ENCODE measurements at regions not wholly inside any gene's neighbourhood (a gene's known extent, or its start where the extent isn't known, plus 50 kb on each side); places are given as distances from the start of the nearest gene placed in this dataset.

- no peak for DNase-seq (ENCODE audit: low read depth in 3 of 3)
Measured at GRCh38 chr4:112894480-112894879, 155.0 kb upstream of the ANK2 start.

GRCh38 chr4:112894951-112895350 lies 154.5 kb upstream of the ANK2 start:
- DNase-seq (ENCODE audit: low read depth in 3 of 3) = no peak

DNA sequence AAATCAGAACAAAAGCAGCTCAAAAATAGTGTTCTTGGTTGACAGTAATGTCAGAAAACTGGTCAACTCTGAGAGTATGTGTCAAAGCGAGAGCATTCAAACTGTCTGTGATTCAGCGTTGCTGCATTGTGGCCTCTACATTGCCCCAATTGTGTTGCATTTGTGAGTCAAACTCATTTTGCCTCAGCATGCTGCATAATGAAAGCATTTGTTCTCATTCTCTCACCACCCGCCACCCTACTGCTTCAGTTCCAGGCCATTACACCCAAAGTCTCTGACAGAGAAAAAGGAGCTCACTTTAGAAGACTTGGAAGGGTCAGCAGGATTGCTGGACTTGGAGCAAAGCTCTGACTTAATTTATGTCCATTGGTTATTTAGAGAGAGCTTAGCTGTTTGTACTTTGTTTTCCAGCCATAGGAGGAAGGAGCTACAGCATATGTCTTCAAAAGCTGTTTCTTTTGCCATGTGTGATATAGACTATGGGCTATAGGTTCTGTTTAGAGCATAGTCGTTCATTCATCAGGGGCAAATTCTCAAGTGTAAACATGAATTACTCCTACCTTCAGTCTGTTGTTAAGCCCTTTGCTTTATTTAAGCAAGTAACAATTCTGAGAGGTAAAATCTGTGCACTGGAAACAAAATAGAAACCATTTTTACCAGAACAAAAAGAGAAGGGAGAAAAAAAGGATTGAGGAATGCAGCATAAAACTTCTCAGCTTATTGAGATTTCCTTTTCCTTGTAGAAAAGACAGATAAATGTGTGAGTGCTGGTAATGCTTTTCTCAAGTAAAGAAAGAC lies 153.4 kb upstream of the ANK2 start:
- no peak for DNase-seq (ENCODE audit: low read depth in 3 of 3)

DNA sequence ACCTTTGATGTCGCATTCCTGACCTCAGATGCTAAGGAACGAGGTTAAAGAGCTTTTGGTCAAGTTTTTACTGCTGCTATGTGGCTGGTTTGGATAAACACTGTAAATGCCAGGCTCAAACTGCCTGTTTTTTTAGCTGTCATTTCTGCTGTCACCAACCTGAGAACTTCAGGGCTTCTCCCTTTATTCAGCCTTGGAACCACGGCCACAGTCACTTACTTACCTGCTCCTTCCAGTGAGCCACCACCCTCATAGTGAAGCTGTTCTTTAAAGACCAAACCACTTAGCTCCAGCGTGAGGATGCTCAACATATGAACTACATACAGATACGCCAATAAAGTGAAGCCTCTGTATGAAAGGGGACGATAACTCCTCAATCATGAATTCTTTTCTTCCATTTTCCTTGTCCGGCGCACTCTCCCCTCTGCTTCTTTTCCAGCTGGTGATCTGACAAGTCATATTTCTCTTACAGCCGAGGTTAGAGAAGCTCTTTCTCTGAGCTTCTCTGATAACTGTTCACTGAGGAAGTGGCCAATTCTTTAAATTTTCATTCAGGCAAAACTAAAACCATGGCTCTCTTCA lies 152.8 kb upstream of the ANK2 start:
- DNase-seq (ENCODE audit: low read depth in 3 of 3) = no peak

GRCh38 chr4:112897543-112897942 lies 151.9 kb upstream of the ANK2 start:
- DNase-seq (ENCODE audit: low read depth in 3 of 3) = no peak

DNA sequence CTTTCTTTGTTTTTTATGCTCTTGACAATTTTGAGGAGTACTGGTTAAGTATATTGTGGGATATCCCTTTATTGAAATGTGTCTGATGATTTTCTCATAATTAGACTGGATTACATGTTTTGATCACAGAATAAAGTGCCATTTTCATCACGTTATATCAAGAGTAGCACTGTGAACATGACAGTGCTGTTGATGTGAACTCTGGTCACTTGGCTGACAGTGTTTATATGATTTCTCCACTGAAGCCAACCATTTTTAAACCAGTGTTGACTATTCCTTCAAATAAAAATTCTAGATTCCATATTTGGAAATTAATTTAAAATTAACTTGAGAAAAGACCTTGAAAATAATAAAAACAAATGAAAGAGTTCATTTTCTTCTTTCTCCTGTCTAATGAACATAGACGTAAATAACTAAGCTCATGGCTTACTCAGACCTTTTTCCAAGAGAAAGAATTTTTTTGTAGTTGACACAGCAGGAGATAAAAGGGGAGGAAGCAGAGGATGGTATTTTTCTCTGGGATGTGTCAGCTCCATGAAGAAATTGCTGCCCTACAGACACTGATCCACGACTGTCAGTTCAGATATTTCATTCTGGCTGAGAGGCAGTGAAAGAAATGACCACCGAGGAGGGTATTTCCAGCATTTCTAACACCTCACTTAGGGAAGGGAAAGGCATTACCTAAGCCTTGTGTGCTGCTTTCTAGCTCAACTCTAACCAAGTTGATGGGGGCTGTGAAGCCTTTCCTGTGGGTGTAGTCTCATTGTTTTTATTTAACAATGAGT lies 150.9 kb upstream of the ANK2 start:
- no peak for DNase-seq (ENCODE audit: low read depth in 3 of 3)

GRCh38 chr4:112900416-112900815 lies 149.0 kb upstream of the ANK2 start:
- no peak for DNase-seq (ENCODE audit: low read depth in 3 of 3)

DNA sequence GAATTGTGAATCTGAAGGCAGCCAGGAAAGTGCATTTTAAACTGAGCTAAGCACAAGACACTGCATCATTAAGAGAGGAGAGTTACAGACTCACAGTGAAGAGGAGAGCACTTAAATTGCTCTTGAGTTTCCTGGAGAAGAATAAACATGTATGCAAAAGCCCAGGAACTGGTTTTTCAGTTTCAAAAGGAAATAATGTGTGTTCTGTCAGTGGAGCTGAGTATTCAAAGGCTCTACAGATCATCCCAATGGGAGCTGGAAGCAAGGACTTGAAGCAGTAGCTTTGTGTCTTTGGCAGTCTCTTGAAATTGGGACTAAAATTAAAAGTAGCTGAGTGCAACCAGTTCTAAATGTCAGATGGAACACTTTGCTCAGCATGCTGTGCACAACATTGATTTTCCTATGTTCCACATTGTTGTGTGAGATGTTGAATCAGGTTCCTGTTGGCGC lies 147.5 kb upstream of the ANK2 start:
- DNase-seq (ENCODE audit: low read depth in 3 of 3) = no peak

DNA sequence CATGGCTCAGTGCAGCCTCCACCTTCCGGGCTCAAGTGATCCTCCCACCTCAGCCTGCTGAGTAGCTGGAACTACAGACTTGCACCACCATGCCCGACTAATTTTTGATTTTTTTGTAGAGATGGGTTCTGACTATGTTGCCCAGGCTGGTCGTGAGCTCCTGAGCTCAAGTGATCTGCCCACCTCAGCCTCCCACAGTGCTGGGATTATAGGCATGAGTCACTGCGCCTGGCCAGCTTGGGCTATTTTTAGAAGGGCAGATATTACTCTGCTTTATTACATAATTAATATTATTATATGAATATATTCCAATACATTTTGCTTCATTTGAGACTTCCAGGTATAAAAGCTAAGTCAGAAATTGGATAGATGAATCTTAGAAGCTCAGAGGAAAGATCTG lies 143.7 kb upstream of the ANK2 start:
- no peak for DNase-seq (ENCODE audit: low read depth in 3 of 3)

- no peak for DNase-seq (ENCODE audit: low read depth in 3 of 3)
Measured at GRCh38 chr4:112908511-112908910, 140.9 kb upstream of the ANK2 start.

- no peak for DNase-seq (ENCODE audit: low read depth in 3 of 3)
Measured at GRCh38 chr4:112910109-112910736, 139.2 kb upstream of the ANK2 start.

DNA sequence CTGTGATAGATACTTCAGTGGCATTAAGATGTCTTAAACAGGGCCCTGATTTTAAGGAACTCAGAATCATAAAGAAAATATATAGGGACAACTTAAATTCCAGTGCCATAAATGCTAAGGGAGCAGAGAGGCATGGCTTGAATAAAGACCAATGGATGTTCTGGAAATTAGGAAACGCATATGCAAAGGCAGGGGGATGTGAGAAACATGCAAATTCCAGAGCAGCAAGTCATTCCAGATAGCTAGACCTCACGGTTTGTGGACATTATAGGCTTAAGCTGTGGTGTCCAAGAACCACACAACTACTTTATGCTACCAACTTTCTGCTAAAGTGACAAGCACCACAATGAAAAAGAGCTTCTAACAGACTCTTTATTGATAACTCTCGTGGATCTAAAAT lies 132.6 kb upstream of the ANK2 start:
- DNase-seq (ENCODE audit: low read depth in 3 of 3) = no peak

DNA sequence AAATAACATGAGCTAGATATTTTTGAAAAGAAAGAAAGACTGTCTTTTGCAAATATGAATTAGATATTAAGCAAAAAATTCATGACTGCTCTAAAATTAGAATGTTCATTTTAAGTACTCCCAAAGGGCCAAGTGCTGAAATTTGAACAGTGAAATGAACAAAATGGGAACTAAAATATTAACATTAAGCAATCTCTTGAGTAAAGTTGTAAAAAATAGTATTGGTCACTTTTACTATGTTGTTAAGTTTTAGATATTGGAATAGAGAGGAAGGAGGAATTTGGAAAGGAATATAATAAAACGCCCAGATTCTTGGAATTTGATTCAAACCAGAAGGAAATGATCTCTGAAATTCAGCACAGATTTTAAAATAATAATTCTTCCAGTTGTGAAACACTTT lies 125.9 kb upstream of the ANK2 start:
- DNase-seq (ENCODE audit: low read depth in 3 of 3) = no peak

DNA sequence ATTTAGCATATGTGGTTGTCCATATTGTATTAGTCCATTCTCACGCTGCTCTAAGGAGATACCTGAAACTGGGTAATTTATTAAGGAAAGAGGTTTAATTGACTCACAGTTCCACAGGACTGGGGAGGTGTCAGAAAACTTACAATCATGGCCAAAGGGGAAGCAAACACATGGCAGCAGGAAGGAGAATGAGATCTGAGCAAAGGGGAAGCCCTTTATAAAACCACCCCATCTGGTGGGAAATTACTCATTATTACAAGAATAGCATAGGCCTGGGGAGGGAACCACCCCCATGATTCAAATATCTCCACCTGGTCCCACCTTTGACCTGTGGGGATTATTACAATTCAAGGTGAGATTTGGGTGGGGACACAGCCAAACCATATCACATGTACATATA lies 122.6 kb upstream of the ANK2 start:
- no peak for DNase-seq (ENCODE audit: low read depth in 3 of 3)

GRCh38 chr4:112927544-112927943 lies 121.9 kb upstream of the ANK2 start:
- no peak for DNase-seq (ENCODE audit: low read depth in 3 of 3)

DNA sequence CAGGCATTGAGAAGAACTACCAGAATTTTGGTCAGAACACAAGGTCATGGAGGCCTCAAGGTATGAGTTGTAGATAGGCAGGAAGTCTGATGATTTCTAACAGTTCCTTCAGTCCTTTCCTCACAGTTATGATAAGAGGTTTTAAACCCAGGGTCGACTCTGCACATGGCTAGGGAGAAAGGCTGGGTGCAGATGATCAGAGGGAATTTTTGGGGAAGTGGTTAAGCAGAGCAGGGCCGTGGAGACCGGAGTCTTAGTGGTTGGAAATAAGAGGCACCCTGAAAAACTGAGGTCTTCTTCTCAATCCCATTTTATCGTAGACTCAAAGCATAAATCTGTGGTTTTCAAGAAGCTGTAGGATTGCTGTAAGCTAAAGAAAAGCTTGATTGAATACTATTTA lies 118.5 kb upstream of the ANK2 start:
- no peak for DNase-seq (ENCODE audit: low read depth in 3 of 3)

- DNase-seq (ENCODE audit: low read depth in 3 of 3) = no peak
Measured at GRCh38 chr4:112933790-112934189, 115.7 kb upstream of the ANK2 start.

DNA sequence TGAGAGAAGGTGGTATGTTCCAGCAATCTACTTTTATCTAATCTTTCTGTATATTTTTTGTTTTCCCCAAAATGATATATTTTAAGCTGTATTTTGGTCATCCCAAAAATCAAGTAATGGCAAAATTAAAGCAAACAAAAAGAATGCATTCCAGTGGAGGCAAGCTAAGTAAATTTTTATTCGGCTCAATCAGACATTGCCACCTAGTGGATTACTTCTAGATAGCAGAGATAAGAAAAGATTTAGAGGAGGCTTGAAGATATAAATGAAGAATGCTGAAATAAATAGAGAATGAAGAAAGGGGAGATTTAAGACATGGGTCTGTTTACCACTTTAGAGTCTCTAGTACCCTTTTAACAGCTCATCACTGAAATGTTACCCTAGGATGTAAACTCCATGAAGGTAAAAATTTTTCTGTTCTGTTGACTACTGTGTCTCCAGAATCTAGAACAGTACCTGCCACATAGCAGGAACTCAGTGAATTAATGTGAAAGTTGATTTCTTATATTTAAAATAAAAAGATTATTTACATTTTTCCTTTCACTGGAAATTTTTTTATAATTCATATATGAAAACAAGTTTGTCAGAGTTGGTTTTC lies 110.9 kb upstream of the ANK2 start:
- no peak for DNase-seq (ENCODE audit: low read depth in 3 of 3)

- DNase-seq (ENCODE audit: low read depth in 3 of 3) = no peak
Measured at GRCh38 chr4:112939901-112940300, 109.6 kb upstream of the ANK2 start.

DNA sequence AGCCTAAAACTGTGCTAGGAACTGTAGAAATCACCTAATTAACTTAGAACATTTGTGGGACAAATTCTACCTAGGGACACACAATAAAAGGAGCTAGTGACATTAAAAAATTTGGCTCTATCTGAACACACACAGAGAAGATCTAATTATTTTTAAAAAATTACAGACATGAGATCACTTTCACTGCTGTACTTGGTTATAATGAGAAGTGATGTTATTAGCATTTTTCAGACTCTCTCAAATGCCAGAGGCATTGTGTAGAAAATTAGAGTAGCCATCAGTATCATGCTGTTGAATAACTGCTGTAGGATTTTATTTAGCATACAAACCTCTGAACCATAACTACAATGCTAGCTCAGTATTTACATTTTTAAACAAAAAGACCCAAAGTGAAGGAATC lies 109.1 kb upstream of the ANK2 start:
- no peak for DNase-seq (ENCODE audit: low read depth in 3 of 3)

DNA sequence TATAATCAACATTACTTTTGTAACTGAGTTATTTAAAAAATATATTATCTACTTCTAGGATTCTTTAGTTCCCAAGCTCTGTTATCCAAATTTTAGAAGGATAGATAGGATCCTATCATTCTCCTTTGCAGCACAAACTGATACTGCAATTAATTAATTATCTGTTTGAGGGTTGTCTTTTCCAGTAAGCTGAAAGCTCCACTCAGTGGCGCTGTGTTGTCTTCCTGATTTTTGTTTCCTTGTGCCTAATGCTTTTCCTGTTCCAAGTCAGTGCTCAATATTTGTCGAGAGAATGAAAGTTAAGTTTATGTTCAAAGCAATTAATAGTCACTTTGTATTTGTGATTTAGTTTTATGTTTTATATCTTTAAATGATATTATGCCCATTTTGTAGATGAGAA lies 107.4 kb upstream of the ANK2 start:
- DNase-seq (ENCODE audit: low read depth in 3 of 3) = no peak

GRCh38 chr4:112942997-112943396 lies 106.5 kb upstream of the ANK2 start:
- DNase-seq (ENCODE audit: low read depth in 3 of 3) = no peak

Measured in stimulated activated CD4-positive, alpha-beta T cell treated with anti-CD3 and anti-CD28 coated beads, TNF-alpha, amount 100 ng/mL, for 4 hours (primary cell).